NAMALWA (cell line): ENCODE measurements at regions not wholly inside any gene's neighbourhood (a gene's known extent, or its start where the extent isn't known, plus 50 kb on each side); places are given as distances from the start of the nearest gene placed in this dataset.

Experiments
- DNase-seq: peaks from one replicate; pipeline ENCODE4 v3.0.0-alpha.2; 2015; ENCODE audit warnings: low spot score

DNA sequence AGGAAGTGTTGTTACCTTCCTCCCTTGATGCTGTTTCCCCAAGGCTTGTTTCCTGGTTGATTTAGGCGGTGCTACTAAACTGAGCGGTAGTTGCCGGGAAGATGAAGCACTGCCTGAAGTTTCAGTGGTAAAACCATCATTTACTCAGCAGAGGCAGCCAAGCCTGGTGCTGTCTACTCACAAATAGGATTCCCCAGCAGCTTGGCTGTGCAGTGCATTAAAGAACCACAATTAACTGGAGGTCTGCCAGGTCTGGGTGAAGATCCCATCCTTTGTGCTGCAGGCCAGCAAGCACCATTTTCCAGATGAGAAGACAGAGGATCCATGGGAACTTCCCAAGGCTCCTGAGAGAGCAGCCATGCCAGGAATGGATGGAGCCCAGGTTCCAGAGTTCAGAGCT, 231.9 kb upstream of the E2F8 start:
- no peak for DNase-seq

DNA sequence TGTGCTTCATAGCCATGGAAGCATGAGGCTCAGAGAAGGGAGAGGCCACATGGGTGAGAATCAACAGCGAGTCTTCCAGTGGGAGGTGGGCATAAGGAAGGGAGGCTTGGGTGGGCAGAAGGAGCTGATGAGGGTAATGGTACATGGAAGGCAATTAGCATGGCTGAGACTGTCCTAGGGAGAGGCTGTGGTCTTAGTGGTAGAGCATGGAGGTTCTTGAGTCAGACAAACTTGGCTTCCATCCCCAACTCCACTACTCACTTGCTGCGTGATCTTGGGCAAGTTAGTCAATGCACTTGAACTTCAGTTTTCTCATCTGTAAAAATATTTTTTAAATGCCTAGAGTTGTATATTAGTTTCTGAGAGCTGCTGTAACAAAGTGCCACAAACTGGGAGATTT, 227.2 kb upstream of the E2F8 start:
- DNase-seq, result no peak

DNA sequence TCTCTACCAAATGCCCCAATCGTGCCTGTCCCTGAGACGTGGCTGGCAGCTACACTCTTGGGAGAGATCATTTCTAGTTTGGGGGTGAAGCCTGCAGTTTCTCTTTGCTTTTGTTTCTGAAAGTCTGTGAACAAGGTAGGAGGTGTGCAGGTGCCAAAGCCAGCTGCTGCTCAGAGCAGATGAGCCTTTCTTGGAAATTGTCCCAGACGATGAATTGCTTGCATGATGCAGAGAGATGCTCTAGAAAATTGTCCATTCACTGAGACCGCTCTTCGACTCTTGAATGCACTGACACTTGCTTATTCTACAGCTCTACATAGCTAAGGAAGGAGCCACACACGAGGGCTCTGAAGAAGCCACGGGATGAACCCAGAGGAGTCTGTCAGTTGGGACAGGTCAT, 225.6 kb upstream of the E2F8 start:
- no peak for DNase-seq

DNA sequence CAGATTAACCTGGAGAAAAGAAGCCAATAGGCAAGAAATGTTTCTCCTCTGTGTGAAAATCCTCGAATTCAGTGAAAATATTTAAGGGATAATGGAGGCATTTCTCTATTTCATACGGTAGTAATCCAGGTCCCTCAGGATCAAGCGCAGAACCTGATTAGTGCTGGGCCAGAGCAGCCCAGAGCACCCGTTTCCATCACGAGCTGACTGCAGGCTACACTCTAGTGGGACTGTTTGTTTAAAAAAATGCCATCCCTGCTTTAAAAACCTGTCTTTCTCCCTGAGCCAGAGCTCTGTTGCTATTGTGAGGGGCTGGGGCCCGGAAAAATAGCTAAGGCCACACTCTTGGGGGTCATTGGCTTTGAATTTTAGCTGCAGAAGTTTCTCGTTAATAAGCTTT, 223.2 kb upstream of the E2F8 start:
- DNase-seq, result no peak

DNA sequence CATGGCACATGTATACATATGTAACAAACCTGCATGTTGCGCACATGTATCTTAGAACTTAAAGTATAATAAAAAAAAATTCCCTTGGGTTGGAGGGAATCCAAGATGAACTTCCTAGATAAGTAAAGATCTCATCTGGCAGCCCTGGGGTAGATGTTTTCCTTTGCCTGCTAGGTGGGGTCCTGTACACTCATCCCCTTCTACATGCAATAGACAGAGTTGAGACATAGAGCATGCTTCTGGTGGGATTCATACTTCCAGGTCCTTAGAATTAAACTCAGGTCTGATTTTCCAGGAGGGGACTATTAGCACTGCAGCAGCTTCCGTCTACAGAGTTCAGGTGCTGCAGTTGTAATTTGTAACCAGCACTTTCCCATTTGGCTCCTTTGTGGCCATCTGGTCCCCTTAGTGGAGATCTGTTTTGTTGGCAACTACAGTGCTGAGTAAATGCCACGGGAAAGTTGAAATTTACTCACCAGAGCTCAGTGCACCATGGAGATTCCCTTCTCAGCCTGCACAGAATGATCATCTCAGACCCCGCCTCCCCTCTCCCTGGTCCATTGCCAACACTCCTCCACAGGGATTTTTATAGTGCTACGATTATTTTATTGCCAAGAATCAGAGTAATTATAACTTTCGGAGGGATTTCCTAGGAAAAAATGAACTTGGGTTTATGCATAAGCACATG, 220.1 kb upstream of the E2F8 start:
- no peak for DNase-seq

DNA sequence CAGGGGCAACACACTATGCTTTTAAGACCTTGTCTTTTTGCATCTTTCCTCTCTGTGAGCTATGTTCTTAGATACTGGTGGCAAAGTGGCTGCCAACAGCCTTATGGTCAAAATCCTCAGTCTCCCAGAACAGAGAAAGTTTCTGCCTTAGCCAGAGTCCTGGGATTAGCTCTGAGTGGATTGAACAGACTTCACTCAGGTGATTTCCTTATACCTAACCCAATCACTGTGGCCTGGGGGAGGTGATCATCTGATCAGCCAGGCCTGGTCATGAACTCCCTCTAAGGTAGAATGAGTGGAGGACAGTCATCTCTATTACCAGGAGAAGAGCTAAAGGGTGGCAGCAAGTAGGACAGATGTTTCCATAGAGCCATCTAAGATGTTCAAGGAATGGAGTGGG, 218.5 kb upstream of the E2F8 start:
- no peak for DNase-seq

DNA sequence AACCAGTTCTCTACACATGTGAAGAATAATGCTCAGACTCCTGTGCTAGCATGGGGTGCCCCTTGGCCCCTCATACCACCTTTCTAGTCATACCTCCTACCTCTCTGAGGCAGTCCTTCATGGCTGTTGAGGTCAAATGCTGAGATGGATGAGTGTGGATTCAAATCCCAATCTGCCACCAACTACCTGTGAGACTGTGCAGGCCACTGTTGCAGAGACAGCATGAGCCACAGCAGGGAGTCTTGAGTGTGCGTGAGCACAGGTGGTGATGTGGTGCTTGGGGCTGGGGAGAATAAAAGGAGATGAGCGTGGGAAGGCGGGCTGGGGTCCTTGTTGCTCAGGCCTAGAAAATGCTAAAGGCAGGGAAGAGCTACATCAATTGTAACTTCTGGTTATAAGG, 218.0 kb upstream of the E2F8 start:
- no peak for DNase-seq

DNA sequence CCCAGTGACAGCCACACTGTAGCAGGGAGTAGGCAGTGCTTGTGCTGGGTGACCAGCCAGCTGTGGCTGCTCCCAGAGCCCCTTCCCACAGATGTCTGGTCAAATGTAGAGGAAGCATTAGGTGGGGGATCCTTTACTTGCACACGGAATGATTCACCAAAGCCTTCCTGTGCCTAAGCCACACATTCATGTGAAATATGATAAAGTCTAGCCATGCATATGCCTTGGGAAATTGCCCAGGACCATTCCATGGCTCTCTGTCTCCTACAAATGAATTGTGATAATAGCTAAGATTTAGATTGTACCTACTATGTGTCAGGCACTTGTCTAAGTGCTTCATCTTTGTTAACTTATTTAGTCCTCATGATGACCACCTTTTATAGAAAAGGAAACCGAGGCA, 217.5 kb upstream of the E2F8 start:
- no peak for DNase-seq

DNA sequence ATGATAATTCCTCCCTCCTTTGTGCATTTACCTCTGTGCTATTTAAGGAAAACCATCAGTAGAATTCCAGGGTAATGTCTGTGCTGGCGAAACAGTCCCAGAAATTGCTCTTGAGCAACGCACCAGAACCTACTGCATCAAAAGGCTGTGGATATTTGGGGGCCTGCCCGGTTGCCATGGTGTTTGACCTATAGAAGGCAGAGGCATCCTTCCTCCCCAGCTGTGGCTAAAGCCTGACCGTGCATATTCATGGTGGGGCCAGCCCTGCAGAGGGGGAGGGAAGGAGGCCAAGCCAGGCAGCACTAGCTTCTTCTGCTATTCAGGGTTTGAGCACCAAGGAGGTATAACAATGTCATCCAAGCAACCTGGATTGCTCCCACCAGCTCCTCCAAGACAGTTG, 215.0 kb upstream of the E2F8 start:
- no peak for DNase-seq

DNA sequence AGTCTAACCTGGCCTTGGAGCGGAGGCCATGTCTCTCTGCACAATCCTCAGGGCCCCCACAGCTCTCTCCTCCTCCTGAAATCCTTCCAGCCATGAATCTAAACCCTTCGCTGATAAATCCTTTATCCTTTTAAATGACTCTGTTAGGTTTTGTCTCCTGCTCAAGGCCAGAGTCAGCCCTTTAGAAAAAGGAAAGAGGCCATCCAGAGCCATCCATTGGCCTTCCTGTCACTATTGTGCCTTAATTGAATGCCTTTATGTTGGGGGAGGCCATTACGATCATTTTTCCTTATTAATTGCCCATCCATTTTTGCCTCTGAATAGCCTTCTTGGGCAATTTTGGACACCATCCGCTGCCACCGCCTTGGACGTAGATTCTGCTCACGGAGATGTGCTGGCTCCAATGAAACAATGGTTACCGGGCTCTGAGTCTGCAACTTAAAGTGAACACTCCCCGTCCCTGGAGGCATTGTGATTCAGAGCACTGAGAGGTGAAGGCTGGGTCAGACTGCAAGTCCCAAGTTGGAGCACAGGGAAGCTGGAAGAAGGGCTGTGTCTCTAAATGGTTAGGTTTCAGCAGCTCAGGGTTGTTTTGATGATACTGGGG, 213.0 kb upstream of the E2F8 start:
- no peak for DNase-seq

DNA sequence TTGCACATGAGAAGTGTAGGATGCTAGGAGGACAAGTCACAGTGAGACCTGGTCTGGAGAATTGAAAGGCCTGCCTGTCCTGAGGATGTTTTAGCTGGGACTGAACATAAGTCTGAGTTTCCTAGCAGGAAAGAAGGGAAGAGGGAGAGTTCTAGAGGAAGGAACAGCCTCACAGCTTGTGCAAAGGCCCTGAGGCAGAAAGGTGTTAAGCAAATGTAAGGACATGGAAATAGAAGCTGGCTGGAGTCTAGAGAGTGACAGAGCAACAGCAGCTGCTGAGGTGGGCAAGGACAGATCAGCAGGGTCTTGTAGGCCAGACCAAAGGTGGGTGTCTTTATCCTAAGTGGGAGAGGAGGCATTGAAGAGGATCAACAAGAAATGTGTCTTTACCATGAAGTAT, 210.9 kb upstream of the E2F8 start:
- DNase-seq, result no peak

DNA sequence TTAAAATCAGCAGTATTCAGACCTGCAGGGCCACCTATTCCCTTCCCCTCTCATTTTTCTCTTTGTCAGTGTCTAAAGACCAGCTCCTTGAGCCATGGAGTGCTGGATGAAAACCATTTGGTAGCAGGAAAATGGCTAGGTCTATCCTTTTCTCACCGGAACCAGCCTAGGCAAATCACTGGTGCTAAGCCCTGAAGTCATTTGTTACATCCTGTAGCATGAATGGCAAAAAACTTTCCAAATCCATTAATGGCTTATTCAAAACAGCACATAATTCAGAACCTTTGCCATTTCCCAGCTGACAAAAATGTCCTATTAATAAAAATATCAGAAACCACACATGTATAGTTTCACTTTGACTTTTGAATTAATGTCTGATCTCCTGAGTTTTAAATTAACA, 209.5 kb upstream of the E2F8 start:
- no peak for DNase-seq

DNA sequence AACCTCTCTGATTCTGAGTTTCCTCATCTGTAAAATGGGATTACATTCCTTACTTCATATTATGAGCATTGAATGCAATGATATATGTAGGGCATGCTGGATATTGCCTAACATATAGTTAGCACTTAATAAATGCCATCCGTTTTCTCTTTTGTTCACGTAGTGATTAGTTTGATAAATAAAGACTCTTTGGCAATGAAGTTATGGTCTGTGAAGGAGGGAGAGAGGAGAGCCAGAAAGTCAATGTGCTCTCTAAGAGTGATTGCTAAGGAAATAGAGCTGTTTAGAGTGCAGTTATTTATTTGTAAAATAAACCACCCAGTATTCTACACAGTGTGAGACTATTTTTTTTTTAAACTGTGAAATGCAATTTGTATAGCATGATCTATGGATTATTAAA, 207.9 kb upstream of the E2F8 start:
- no peak for DNase-seq

DNA sequence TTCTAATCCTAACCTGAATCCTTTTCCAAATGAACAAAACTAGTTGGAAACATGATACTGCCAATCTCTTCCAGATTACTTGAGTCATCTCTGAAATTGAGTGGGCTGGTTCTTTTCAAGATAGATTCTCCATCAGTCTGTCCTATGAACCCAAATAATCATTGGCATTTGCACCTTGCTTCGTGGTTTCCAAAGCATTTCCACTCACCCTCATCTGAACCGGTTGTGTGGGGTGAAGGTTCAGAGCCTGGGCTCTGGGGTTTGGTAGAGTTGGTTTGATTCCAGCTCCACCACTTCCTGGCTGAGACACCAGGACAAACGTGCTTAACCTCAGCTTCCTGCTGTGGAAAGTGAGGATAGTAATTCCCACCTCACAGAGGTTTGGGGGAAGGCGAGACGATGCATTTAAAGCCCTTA, 206.4 kb upstream of the E2F8 start:
- no peak for DNase-seq

DNA sequence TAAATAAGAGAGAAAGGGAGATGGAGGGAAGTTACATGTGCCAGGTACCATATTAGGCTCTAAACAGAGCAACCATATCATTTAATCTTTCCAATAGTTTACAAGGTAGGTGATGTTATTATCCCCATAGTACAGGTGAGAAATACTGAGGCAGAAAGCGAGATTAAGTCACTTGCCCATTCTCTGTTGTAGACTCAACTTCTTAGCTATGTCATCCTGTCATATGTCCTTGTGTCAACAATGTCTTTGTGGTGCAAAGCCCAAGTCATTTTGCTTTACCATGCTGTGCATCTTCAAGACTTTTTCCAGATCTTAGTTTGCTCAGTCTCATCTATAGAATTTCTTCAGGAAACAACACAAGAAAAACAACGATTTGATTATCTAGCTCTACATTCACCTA, 205.0 kb upstream of the E2F8 start:
- DNase-seq, result no peak

DNA sequence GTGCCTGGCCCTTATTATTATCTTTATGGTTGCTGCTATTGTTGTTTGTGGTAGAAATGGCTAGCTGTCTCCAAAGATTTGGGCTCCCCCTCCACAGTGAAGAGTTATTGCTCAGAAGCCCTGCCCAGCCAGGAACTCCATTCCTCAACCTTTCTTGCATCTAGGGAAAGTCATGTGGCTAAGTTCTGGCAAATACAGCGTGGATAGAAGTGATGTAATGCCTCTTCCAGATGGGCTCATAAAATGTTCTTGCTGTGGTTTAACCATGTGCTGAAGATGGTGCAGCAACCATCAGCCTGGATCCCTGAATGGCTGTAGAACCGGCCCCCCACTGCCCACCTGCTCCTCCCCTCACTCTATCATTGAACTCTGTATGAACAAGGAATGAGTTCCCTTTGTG, 203.5 kb upstream of the E2F8 start:
- no peak for DNase-seq

DNA sequence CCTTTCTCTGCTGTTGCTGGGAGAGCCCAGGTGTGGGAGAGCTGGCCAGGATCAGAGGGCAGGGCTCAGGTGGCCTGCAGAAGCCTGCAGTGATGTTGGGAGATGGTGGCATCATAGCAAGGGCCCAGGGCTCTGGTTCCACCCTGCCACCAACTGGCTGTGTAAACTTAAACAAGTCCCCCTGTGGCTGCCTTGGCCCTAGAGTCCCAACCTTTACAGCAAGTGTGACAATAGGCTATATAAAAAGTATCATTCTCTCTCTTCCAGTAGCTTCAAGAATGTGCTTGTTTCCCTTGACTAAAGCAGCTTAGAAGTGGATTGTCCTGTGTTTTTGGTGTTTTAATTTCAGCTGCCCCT, 201.8 kb upstream of the E2F8 start:
- no peak for DNase-seq

DNA sequence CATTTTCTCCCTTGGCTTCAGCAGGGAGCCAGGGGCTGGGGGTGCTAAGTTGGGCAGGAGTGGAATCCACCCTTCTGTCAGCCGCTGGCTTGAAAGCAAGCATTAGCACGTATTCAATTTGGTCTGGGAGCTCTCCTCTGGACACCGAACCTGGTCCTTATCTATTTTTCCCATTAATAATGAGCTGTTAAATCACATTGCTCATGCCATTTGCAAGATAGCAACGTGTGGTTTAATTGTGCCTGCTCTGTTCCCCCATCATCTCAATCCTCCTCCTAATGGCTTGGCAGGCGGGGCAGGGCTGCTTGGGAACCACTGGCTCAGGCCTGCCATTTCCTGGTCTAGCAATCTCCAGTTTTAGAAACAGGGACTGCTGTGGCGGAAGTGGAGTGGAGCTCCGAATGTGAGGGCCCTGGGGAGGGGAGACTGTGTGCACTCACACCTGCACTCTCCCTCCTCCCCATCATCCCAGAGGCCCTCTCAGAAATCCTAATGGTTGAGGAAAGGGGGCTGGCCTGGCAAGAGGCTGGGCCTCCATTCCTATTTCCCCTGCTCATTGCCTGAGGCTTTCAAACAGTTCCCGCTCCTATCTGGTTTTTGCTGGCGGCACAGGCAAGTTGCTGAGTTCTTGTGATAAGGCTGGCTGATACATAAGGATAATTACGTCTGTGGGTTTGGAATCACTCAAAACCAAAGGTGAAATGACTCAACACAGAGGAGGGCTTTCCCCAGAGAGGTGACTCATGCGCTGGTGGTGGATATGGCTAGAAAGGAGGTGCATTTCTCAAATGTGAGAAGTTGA, 201.2 kb upstream of the E2F8 start:
- no peak for DNase-seq

DNA sequence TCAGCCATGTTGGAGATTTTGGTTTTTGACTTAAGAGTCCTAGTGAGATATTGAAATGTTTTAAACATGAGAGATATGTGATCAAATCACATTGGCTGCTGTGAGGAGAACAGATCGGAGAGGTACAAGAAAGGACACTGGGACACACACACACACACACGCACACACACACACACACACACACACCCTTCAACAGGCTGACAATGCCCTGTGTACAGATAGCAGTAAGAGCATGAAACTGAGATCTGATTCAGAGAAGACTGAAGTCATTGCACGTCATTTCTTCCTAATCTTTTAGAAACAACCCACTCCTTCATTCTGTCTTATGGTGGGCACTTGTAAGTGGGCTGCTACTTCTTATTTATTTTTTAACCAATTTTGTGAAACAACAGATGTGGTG, 200.5 kb upstream of the E2F8 start:
- no peak for DNase-seq

DNA sequence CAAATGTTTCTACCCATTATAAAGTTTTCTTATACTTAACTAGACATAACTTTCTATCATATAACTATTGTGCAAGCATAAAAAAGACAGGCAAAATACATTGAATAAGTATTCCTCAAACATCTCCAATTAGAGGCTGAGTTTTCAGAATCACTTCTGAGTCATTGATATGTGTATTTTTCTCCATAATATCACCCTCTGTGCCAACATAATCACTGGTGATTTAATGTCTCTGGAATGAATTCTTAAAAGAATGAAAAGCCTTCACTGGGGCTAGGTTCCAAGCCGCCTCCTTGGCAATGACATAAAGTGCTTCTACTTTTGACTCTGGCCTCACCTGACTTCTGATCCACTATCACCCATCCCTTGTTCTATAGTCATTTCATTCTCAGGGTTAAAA, 197.0 kb upstream of the E2F8 start:
- no peak for DNase-seq

DNA sequence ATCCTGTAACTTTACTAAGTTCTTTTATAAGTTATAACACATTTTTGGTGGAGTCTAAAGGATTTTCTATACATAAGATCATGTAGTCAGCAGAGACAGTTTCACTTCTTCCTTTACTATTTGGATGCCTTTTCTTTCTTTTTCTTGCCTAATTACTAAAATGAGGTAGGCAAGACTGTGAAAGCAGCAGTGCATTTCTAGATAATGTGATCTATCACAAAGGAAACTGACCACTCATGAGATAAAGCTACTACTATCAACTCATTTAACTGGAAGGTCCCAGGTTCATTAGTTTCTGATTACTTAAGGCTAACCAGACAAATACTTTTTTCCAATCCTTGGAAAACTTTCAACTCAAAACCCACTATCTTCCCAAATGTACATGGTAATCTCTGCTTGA, 196.2 kb upstream of the E2F8 start:
- DNase-seq, result peak; percentile 40

DNA sequence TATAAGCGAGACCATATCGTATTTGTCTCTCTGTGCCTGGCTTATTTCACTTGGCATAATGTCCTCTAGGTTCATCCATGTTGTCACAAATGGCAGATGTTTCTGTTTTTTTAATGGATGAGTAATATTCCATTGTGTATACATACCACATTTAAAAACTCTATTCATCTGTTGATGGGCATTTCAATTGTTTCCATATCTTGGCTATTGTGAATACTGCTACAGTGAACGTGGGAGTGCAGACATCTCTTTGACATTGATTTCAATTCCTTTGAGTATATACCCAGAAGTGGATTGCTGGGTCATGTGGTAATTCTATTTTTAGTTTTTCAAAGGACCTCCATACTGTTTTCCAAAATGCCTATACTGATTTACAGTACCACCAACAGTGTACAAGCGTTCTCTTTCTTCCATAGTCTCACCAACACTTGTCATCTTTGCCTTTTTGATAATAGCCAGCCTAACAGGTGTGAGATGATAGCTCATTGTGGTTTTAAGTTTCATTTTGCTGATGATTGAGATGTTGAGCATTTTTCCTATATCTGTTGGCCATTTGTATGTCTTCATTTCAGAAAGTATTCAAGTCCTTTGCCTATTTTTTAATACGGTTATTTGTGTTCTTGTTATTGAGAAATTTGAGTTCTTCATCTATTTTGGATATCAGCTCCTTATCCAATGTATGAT, 194.7 kb upstream of the E2F8 start:
- DNase-seq, result no peak

DNA sequence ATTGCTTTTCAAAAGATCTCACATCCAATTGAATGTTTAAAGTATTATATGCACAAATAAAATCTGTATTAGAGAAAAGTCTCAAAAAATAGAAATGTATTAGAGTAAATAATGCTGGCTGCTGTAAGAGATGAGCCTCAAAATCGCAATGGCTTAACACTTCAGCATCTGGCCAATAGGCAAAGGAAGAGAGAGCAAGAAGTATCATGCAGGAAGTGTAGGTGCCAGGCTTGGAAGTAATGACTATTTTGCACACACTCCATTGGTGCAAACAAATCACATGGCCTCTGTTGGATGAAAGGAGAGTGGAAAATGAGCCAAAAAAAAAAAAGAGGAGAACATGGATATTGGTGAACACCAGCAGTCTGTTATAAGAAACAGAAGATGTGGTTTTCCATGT, 193.0 kb upstream of the E2F8 start:
- DNase-seq, result peak; percentile 63
